Fibroblast of lung (primary cell): ENCODE measurements at regions not wholly inside any gene's neighbourhood (a gene's known extent, or its start where the extent isn't known, plus 50 kb on each side); places are given as distances from the start of the nearest gene placed in this dataset.

ENCODE experiments used
- DNase-seq, 2 donors: peaks; one replicate each; pipeline versions ENCODE4 v3.0.0 to v3.0.0-alpha.2; 2010; ENCODE audit warnings: low read depth in 2 of 2
- H2AFZ ChIP-seq: 2 replicates; pipeline ENCODE4 v1.5.1; 2012; ENCODE audit warnings: low read length, control low read depth, inconsistent platforms
- H3K27ac ChIP-seq: 2 replicates; pipeline ENCODE4 v1.5.1; 2011; ENCODE audit warnings: low read length, control low read depth; ENCODE audit not compliant: insufficient read depth
- H3K27me3 ChIP-seq: 2 replicates; pipeline ENCODE4 v1.5.1; 2011; ENCODE audit warnings: mild to moderate bottlenecking, low read length; ENCODE audit not compliant: control insufficient read depth, insufficient read depth
- H3K36me3 ChIP-seq: 2 replicates; pipeline ENCODE4 v1.5.1; 2011; ENCODE audit warnings: low read length; ENCODE audit not compliant: control insufficient read depth, insufficient read depth
- H3K4me1 ChIP-seq: 2 replicates; pipeline ENCODE4 v1.5.1; 2011; ENCODE audit warnings: low read length; ENCODE audit not compliant: control insufficient read depth, insufficient read depth; ENCODE audit errors: extremely low read depth
- H3K4me2 ChIP-seq: 2 replicates; pipeline ENCODE4 v1.5.1; 2011; ENCODE audit warnings: low read length, control low read depth; ENCODE audit not compliant: insufficient read depth; ENCODE audit errors: extremely low read depth
- H3K4me3 ChIP-seq, 4 experiments: fragments of 200-600 bp in 1 of 4; sonication (generic) in 1 of 4; replicated peaks in 1 of 4; 2 replicates each; pipeline ENCODE4 v1.5.1; 2011 to 2016; ENCODE audit warnings: low read length in 4 of 4, low read depth in 3 of 4, mild to moderate bottlenecking in 3 of 4, control low read depth in 2 of 4, inconsistent platforms in 1 of 4, mixed read lengths in 1 of 4; ENCODE audit not compliant: insufficient read depth in 1 of 4; ENCODE audit errors: control extremely low read depth in 1 of 4
- H3K79me2 ChIP-seq: 2 replicates; pipeline ENCODE4 v1.5.1; 2012; ENCODE audit warnings: mild to moderate bottlenecking, low read length, inconsistent platforms; ENCODE audit not compliant: control insufficient read depth, insufficient read depth
- H3K9ac ChIP-seq: 2 replicates; pipeline ENCODE4 v1.5.1; 2011; ENCODE audit warnings: mild to moderate bottlenecking, low read length, control low read depth; ENCODE audit not compliant: insufficient read depth
- H3K9me3 ChIP-seq: 2 replicates; pipeline ENCODE4 v1.5.1; 2012; ENCODE audit warnings: low read depth, low read length; ENCODE audit not compliant: control insufficient read depth, insufficient read depth
- H4K20me1 ChIP-seq: 2 replicates; pipeline ENCODE4 v1.5.1; 2011; ENCODE audit warnings: low read length; ENCODE audit not compliant: control insufficient read depth, insufficient read depth; ENCODE audit errors: extremely low read depth
- EZH2 ChIP-seq: IDR thresholded peaks from 2 replicates; pipeline ENCODE4 v1.5.1; 2012; ENCODE audit warnings: low read length, control low read depth, mild to moderate bottlenecking; ENCODE audit errors: missing control alignments
- TF ChIP-seq, protein P1 (sequence below), 2 donors: IDR thresholded peaks in 1 of 2; conservative IDR thresholded peaks in 1 of 2; 1 replicate in 1 of 2; 2 replicates in 1 of 2; pipeline ENCODE4 v1.5.1; 2011 to 2012; ENCODE audit warnings: low read length in 2 of 2, control low read depth in 1 of 2, inconsistent platforms in 1 of 2, low read depth in 1 of 2, mild to moderate bottlenecking in 1 of 2

DNA sequence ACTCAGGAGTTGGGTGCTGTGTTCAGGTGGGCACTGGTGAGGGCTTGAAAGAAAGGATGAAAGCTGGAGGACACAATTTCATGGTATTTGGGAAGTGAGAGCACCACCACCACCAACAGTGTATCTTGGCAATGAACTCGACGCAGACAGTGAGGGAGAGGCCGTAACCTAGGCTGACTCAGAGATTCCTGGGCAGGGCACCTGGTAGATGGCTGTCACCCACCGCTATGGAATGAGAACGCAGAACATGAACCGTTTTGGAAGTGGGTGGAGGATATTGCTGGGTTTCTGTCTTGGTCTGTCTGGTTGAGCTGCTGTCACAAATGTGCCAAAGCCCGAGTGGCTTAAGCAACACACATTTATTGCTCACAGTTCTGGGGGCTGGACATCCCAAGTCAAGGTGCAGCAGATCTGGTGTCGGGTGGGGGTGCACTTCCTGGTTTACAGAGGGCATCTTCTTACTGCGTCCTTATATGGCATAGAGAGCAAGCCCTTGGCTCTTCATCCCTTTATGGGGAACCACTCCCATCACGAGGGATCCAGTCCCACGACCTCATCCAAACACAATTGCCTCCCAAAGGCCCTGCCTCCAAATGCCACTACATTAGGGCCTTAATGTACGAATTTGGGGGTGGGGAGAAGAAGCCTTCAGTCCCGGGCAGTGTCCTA is 246.3 kb downstream of the SIPA1L2 start:
- no peak overlapping the region for H3K9ac ChIP-seq

DNA sequence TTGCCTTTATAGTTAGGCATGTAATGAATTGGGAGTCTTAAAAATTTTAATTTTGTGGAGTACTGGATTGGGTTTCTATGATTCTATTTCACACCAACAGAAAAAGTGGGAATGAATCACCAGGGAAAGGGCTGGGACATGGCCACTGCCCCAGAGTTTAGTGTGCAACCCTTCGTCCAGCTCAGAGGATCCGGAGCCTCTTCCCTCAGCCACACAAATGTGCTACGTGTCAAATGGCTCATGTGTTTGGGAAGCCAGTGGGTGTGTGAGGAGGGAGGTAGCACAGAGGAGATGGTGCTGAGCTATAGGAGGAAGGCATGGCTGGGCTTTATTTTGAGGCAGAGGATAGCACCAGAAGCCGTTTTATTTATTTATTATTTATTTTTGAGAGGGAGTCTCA is 247.3 kb downstream of the SIPA1L2 start:
- Histone ChIP-seq H3K4me1 (no peaks in the 10 kb centered on the region), H4K20me1 (no peaks in the 10 kb centered on the region), H3K9me3 (no peaks in the 10 kb centered on the region), H2AFZ (no peak overlapping the region), H3K27ac (no peak overlapping the region), H3K4me3 (no peak overlapping the region), H3K9ac (no peak overlapping the region), H3K79me2 (no peaks in the 10 kb centered on the region), H3K27me3 (no peaks in the 10 kb centered on the region), H3K36me3 (no peaks in the 10 kb centered on the region), H3K4me2 (no peak overlapping the region)
- peak in 1 of 2 donors; percentile 44 for DNase-seq
- TF ChIP-seq, protein P1, sequence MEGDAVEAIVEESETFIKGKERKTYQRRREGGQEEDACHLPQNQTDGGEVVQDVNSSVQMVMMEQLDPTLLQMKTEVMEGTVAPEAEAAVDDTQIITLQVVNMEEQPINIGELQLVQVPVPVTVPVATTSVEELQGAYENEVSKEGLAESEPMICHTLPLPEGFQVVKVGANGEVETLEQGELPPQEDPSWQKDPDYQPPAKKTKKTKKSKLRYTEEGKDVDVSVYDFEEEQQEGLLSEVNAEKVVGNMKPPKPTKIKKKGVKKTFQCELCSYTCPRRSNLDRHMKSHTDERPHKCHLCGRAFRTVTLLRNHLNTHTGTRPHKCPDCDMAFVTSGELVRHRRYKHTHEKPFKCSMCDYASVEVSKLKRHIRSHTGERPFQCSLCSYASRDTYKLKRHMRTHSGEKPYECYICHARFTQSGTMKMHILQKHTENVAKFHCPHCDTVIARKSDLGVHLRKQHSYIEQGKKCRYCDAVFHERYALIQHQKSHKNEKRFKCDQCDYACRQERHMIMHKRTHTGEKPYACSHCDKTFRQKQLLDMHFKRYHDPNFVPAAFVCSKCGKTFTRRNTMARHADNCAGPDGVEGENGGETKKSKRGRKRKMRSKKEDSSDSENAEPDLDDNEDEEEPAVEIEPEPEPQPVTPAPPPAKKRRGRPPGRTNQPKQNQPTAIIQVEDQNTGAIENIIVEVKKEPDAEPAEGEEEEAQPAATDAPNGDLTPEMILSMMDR (conservative IDR thresholded peaks at IDR 0.05 in 1 of 2, IDR thresholded peaks at IDR 0.05 in 1 of 2; ENCODE audit: low read depth in 1 of 2, low read length in 2 of 2) = no peak
- TF ChIP-seq EZH2 = no peak

More for the DNA sequence above, 246.3 kb downstream of the SIPA1L2 start:
- H3K4me3 ChIP-seq = no peak overlapping the region
- H3K36me3 ChIP-seq = no peaks in the 10 kb centered on the region
- H3K4me2 ChIP-seq = no peak overlapping the region
- H3K9me3 ChIP-seq = no peaks in the 10 kb centered on the region
- no peak overlapping the region for H3K27ac ChIP-seq
- no peaks in the 10 kb centered on the region for H4K20me1 ChIP-seq
- no peaks in the 10 kb centered on the region for H3K79me2 ChIP-seq
- no peaks in the 10 kb centered on the region for H3K27me3 ChIP-seq
- no peaks in the 10 kb centered on the region for H3K4me1 ChIP-seq
- peak in 1 of 2 donors; percentile 5 for DNase-seq
- no peak for TF ChIP-seq EZH2
- TF ChIP-seq, protein P1 (conservative IDR thresholded peaks at IDR 0.05 in 1 of 2, IDR thresholded peaks at IDR 0.05 in 1 of 2; ENCODE audit: low read depth in 1 of 2, low read length in 2 of 2) = no peak
- H2AFZ ChIP-seq = no peak overlapping the region

DNA sequence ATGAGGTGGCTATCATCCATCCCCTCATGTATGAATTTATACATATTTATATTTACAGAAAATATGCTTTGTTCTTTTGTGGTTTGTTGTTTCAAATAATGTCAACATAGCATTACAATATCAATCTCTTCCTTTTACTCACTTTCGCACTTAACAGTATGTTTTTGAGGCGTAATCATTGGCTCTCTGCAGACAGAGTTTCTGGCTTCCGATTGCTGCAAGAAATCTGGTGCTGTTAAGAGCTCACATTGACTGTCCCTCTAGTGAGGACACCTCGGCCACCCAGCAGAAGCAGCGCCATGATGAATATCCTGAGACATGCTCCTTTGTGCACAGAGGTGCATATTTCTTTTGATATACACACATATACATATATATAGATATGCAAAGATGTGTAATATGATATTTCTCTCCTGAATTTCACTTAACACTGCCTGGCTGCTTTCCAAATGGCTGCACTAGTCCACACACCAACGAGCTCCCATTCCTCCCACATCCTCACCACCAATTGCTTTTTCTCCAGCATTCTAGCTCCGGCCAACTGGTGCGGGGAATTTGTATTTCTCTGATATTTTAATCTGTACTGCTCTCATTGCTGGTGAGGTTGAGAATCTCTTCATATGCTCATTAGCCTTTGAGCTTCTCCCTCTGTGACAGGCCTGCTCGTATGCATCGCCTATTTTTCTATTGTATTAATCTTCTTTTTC is 248.4 kb downstream of the SIPA1L2 start:
- no peak overlapping the region for H3K4me2 ChIP-seq
- H3K27ac ChIP-seq = no peak overlapping the region
- H3K79me2 ChIP-seq = no peaks in the 10 kb centered on the region
- H3K4me3 ChIP-seq = no peak overlapping the region
- no peak overlapping the region for H3K9ac ChIP-seq
- H3K36me3 ChIP-seq = no peaks in the 10 kb centered on the region
- no peak overlapping the region for H2AFZ ChIP-seq
- no peaks in the 10 kb centered on the region for H3K27me3 ChIP-seq
- TF ChIP-seq, protein P1 (conservative IDR thresholded peaks at IDR 0.05 in 1 of 2, IDR thresholded peaks at IDR 0.05 in 1 of 2; ENCODE audit: low read depth in 1 of 2, low read length in 2 of 2) = no peak
- no peak for TF ChIP-seq EZH2
- no peaks in the 10 kb centered on the region for H3K9me3 ChIP-seq
- peak in 1 of 2 donors; percentile 41 for DNase-seq
- no peaks in the 10 kb centered on the region for H3K4me1 ChIP-seq
- no peaks in the 10 kb centered on the region for H4K20me1 ChIP-seq
